ENCODE measurements at regions not wholly inside any gene's neighbourhood (a gene's known extent, or its start where the extent isn't known, plus 50 kb on each side); places are given as distances from the start of the nearest gene placed in this dataset.

- TF ChIP-seq POLR2AphosphoS5 (IDR thresholded peaks at IDR 0.05; ENCODE audit: low read depth, low read length) (no peak), REST (IDR thresholded peaks at IDR 0.05; ENCODE audit: insufficient read depth in 1 of 2, low read depth in 2 of 2, low read length in 2 of 2) (no peak), TAF1 (IDR thresholded peaks at IDR 0.05; ENCODE audit: borderline replicate concordance, insufficient read depth, low read length) (no peak), SIN3A (IDR thresholded peaks at IDR 0.05; ENCODE audit: borderline replicate concordance, insufficient read depth, low read length) (no peak), FOXP2 (optimal IDR thresholded peaks at IDR 0.05; ENCODE audit: borderline replicate concordance, extremely low read depth, extremely low read length, insufficient read depth) (no peak)
These were observed 60.0 kb upstream of the LANCL2 start for GRCh38 chr7:55305135-55305534.

Measured in PFSK-1 (cell line).